Astrocyte (in vitro differentiated cells and primary cell): ENCODE measurements at regions not wholly inside any gene's neighbourhood (a gene's known extent, or its start where the extent isn't known, plus 50 kb on each side); places are given as distances from the start of the nearest gene placed in this dataset.

ENCODE experiments used
- DNase-seq: peaks from one replicate; pipeline ENCODE4 v3.0.0-alpha.2; 2010; ENCODE audit warnings: low read depth
- FAIRE-seq: peaks from 2 replicates; lab custom pipeline; 2011; peaks lifted over from hg19 to GRCh38; lab: Jason Lieb, UNC
- H2AFZ ChIP-seq: 2 replicates; pipeline ENCODE4 v1.6.0; 2012; ENCODE audit warnings: low read depth, low read length, inconsistent platforms
- H3K27ac ChIP-seq: 2 replicates; pipeline ENCODE4 v1.5.1; 2011; ENCODE audit warnings: low read depth, low read length, inconsistent platforms
- H3K27me3 ChIP-seq: 2 replicates; pipeline ENCODE4 v1.6.0; 2011; ENCODE audit warnings: low read length, inconsistent platforms; ENCODE audit not compliant: insufficient read depth
- H3K36me3 ChIP-seq: 2 replicates; pipeline ENCODE4 v1.5.1; 2011; ENCODE audit warnings: low read length, inconsistent platforms; ENCODE audit not compliant: insufficient read depth
- H3K4me1 ChIP-seq: 2 replicates; pipeline ENCODE4 v1.5.1; 2011; ENCODE audit warnings: low read length, inconsistent platforms; ENCODE audit not compliant: insufficient read depth
- H3K4me2 ChIP-seq: 2 replicates; pipeline ENCODE4 v1.6.0; 2012; ENCODE audit warnings: low read length, inconsistent platforms
- H3K4me3 ChIP-seq: 2 replicates; pipeline ENCODE4 v1.5.1; 2011; ENCODE audit warnings: low read depth, mild to moderate bottlenecking, low read length, inconsistent platforms; ENCODE audit not compliant: insufficient read depth
- H3K79me2 ChIP-seq: 2 replicates; pipeline ENCODE4 v1.6.0; 2012; ENCODE audit warnings: mild to moderate bottlenecking, low read length, inconsistent platforms; ENCODE audit not compliant: insufficient read depth
- H3K9ac ChIP-seq: 2 replicates; pipeline ENCODE4 v1.6.0; 2012; ENCODE audit warnings: mild to moderate bottlenecking, low read length, inconsistent platforms
- H3K9me3 ChIP-seq: 2 replicates; pipeline ENCODE4 v1.5.1; 2012; ENCODE audit warnings: low read depth, mild to moderate bottlenecking, low read length, inconsistent platforms; ENCODE audit not compliant: insufficient read depth
- H4K20me1 ChIP-seq: 2 replicates; pipeline ENCODE4 v1.6.0; 2012; ENCODE audit warnings: low read length, inconsistent platforms; ENCODE audit not compliant: insufficient read depth
- H3K27ac Mint-ChIP-seq: one replicate; pipeline ENCODE4 v1.8.0; 2021; ENCODE audit warnings: mild to moderate bottlenecking, mixed read lengths; ENCODE audit not compliant: unreplicated experiment
- H3K27me3 Mint-ChIP-seq: one replicate; pipeline ENCODE4 v1.8.0; 2021; ENCODE audit warnings: low read depth, mixed read lengths; ENCODE audit not compliant: unreplicated experiment
- H3K36me3 Mint-ChIP-seq: one replicate; pipeline ENCODE4 v1.8.0; 2021; ENCODE audit warnings: low read depth, mixed read lengths; ENCODE audit not compliant: unreplicated experiment
- H3K4me1 Mint-ChIP-seq: one replicate; pipeline ENCODE4 v1.8.0; 2021; ENCODE audit warnings: low read depth, mixed read lengths; ENCODE audit not compliant: unreplicated experiment
- H3K4me3 Mint-ChIP-seq: one replicate; pipeline ENCODE4 v1.8.0; 2021; ENCODE audit warnings: mild to moderate bottlenecking, moderate library complexity, mixed read lengths; ENCODE audit not compliant: unreplicated experiment
- H3K9me3 Mint-ChIP-seq: one replicate; pipeline ENCODE4 v1.8.0; 2021; ENCODE audit warnings: mild to moderate bottlenecking, mixed read lengths; ENCODE audit not compliant: unreplicated experiment
- EZH2 ChIP-seq: IDR thresholded peaks from 2 replicates; pipeline ENCODE4 v1.6.1; 2012; ENCODE audit warnings: mild to moderate bottlenecking, low read length, inconsistent platforms; ENCODE audit not compliant: insufficient read depth
- TF ChIP-seq, protein P1 (sequence below): IDR thresholded peaks from 2 replicates; pipeline ENCODE4 v1.5.1; 2011; ENCODE audit warnings: low read depth, mild to moderate bottlenecking, inconsistent platforms, low read length, moderate library complexity; ENCODE audit not compliant: insufficient read depth

DNA sequence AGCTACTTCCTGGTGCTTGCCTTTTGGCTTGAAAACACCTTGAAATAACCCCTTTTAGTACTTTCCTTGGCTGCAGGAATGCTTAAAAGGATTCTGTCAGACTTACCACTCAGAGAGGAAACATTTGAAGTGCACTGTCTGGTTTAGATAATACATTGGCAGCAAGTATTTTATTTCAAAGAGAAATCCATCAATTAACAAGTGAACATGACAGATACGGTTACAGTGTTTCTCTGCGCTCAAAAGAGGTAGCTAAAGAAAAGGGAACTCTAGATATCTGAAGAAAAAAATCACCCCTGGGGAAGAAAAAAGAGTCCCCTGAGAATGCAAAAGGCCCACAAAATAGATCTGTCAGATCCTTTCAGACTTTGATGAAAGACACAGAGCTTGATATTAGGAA lies 421.9 kb downstream of the LRFN5 start:
- H3K9me3 Mint-ChIP-seq = peaks cover 2% of the 10 kb centered on the region
- H3K27me3 Mint-ChIP-seq = no peaks in the 10 kb centered on the region
- Histone ChIP-seq H3K9me3 (no peaks in the 10 kb centered on the region), H3K79me2 (no peaks in the 10 kb centered on the region), H3K9ac (no peak overlapping the region), H3K27me3 (no peaks in the 10 kb centered on the region), H3K36me3 (no peaks in the 10 kb centered on the region), H3K4me1 (no peaks in the 10 kb centered on the region), H2AFZ (no peak overlapping the region), H3K27ac (no peak overlapping the region), H3K4me3 (no peak overlapping the region), H3K4me2 (no peak overlapping the region), H4K20me1 (no peaks in the 10 kb centered on the region)
- no peak overlapping the region for H3K27ac Mint-ChIP-seq
- H3K4me1 Mint-ChIP-seq = no peaks in the 10 kb centered on the region
- no peaks in the 10 kb centered on the region for H3K36me3 Mint-ChIP-seq
- no peak overlapping the region for H3K4me3 Mint-ChIP-seq
- DNase-seq = no peak
- no peak for FAIRE-seq
- no peak for TF ChIP-seq EZH2
- TF ChIP-seq, protein P1, sequence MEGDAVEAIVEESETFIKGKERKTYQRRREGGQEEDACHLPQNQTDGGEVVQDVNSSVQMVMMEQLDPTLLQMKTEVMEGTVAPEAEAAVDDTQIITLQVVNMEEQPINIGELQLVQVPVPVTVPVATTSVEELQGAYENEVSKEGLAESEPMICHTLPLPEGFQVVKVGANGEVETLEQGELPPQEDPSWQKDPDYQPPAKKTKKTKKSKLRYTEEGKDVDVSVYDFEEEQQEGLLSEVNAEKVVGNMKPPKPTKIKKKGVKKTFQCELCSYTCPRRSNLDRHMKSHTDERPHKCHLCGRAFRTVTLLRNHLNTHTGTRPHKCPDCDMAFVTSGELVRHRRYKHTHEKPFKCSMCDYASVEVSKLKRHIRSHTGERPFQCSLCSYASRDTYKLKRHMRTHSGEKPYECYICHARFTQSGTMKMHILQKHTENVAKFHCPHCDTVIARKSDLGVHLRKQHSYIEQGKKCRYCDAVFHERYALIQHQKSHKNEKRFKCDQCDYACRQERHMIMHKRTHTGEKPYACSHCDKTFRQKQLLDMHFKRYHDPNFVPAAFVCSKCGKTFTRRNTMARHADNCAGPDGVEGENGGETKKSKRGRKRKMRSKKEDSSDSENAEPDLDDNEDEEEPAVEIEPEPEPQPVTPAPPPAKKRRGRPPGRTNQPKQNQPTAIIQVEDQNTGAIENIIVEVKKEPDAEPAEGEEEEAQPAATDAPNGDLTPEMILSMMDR = no peak

DNA sequence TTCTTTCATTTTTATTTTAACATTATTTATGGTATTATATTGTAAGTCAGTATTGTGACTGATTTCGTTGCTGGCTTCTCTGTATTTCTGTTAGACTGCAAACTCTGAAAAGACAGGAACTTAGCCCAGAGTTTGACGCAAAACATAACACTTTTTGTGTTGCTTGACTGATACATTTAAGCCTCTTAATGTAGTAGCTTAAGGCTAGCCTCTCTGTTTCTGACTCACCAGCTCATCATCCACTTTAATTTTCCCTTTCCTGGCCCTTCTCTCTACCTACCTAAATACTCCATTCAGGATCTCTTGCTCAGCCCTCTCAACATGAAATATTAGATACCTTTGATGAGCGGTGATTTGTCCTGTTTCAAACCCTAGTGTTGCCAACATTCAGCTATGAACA lies 420.6 kb downstream of the LRFN5 start:
- no peaks in the 10 kb centered on the region for H3K4me1 ChIP-seq
- no peaks in the 10 kb centered on the region for H3K36me3 Mint-ChIP-seq
- no peak overlapping the region for H3K27ac ChIP-seq
- H3K79me2 ChIP-seq = no peaks in the 10 kb centered on the region
- TF ChIP-seq, protein P1 = no peak
- TF ChIP-seq EZH2 = no peak
- no peaks in the 10 kb centered on the region for H3K27me3 Mint-ChIP-seq
- DNase-seq = no peak
- H3K9me3 Mint-ChIP-seq = peaks cover 2% of the 10 kb centered on the region
- H3K9ac ChIP-seq = no peak overlapping the region
- H3K9me3 ChIP-seq = no peaks in the 10 kb centered on the region
- no peak overlapping the region for H3K4me3 Mint-ChIP-seq
- no peaks in the 10 kb centered on the region for H4K20me1 ChIP-seq
- H3K36me3 ChIP-seq = no peaks in the 10 kb centered on the region
- no peak overlapping the region for H3K4me3 ChIP-seq
- no peak overlapping the region for H3K27ac Mint-ChIP-seq
- no peak overlapping the region for H3K4me2 ChIP-seq
- FAIRE-seq = no peak
- no peak overlapping the region for H2AFZ ChIP-seq
- H3K27me3 ChIP-seq = no peaks in the 10 kb centered on the region
- no peaks in the 10 kb centered on the region for H3K4me1 Mint-ChIP-seq

DNA sequence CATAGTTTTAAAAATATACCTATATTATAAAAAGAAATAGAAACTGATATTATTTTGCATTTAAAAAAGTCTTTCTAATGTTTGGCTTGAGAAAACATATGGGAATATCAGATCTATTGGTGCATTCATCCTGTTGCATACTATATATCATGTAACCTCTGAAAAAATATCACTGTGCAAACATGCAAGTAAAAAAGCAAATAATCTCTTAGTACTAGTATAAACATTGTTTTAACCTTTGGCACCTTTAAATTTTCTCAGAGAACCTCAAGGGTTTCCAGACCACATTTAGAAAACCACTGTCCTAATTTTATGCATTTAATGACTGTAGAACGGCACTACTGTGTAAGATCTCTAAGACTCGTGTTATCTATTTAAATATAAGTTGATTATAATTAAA lies 416.8 kb downstream of the LRFN5 start:
- H3K4me3 Mint-ChIP-seq = no peak overlapping the region
- H3K4me3 ChIP-seq = no peak overlapping the region
- H3K27ac Mint-ChIP-seq = no peak overlapping the region
- H3K9me3 ChIP-seq = no peaks in the 10 kb centered on the region
- H3K27me3 ChIP-seq = no peaks in the 10 kb centered on the region
- TF ChIP-seq, protein P1 = no peak
- TF ChIP-seq EZH2 = no peak
- no peaks in the 10 kb centered on the region for H3K4me1 Mint-ChIP-seq
- DNase-seq (no peak), FAIRE-seq (no peak)
- H3K9ac ChIP-seq = no peak overlapping the region
- no peaks in the 10 kb centered on the region for H3K4me1 ChIP-seq
- no peak overlapping the region for H3K27ac ChIP-seq
- H4K20me1 ChIP-seq = no peaks in the 10 kb centered on the region
- no peak overlapping the region for H3K4me2 ChIP-seq
- no peaks in the 10 kb centered on the region for H3K36me3 ChIP-seq
- peaks cover 2% of the 10 kb centered on the region for H3K9me3 Mint-ChIP-seq
- no peak overlapping the region for H2AFZ ChIP-seq
- no peaks in the 10 kb centered on the region for H3K79me2 ChIP-seq
- no peaks in the 10 kb centered on the region for H3K36me3 Mint-ChIP-seq
- no peaks in the 10 kb centered on the region for H3K27me3 Mint-ChIP-seq
